ENCODE measurements at regions not wholly inside any gene's neighbourhood (a gene's known extent, or its start where the extent isn't known, plus 50 kb on each side); places are given as distances from the start of the nearest gene placed in this dataset.
"Not testable (repeated sequence)": the region's sequence is repeated elsewhere in the genome, so short reads cannot be mapped to it uniquely, and the experiment has no call there.

DNA sequence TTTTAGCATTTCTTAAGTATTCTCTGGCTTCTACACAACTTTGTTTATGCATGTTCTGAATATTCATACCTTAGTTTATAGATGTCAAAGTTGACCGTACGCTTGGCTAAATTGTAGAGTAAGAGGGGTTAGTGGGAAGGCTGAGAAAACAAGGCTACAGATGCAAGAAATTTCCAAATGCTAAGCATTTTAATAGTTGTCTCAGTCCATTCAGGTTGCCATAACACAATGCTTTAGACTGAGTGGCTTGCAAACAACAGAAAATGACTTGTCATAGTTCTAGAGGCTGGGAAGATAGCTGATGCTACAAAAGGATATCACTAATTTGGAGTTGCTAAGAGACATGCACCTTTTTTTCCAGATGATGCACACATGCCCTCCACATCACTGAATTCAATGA is 53.0 kb upstream of the C1QTNF3 start:
- DNase-seq, result not testable (repeated sequence)

DNA sequence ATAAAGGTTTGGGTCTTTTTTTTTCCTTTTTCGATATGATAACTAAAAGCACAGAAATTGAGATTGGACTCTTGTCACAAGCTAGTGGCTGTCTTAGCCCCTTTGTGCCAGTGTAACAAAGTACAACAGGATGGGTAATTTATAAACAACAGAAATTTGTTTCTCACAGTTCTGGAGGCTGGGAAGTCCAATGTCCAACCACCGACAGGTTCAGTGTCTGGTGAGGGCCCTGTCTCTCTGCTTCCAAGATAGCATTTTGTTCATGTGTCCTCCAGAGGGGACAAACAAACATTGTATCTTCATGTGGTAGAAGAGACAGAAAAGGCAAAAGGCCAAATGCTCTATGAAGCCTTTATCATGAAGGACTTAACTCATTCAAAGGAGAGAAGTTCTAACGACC is 56.9 kb upstream of the C1QTNF3 start:
- not testable (repeated sequence) for DNase-seq

DNA sequence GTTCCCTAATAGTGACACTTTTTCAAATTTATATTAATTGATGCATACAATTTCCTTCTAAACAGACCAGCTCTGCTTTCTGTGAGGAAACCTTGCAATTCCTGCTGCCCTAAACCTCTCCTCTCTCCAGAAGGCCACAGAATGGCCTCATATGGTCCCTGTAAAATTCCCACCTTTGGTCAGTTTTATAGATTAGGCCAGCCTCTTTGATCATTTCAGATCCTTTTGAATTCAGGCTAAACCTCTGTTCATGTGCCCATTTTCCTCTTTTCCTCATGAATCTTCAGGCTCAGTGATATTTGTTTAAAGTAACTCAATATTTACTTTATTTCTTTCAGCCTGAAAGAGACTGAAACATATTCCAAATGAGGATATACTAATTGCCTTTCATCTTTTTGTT is 58.6 kb upstream of the C1QTNF3 start:
- DNase-seq, result not testable (repeated sequence)

DNA sequence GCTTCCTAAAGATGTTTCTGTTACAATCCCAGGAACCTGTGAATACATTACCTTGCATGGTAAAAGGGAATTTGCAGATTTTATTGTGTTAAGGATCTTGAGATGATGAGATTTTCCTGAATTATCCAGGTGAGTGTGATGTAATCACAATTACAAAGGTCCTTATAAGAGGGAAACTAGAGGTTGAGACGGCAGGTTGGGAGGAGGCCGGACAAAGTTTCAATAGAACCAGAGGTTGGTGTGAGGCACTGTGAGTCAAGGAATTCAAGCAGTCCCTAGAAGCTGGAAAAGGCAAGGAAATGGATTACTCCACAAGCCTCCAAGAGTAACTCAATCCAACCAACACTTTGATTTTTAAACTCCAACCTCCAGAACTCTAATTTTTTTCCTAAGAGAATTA is 65.9 kb upstream of the C1QTNF3 start:
- not testable (repeated sequence) for DNase-seq

DNA sequence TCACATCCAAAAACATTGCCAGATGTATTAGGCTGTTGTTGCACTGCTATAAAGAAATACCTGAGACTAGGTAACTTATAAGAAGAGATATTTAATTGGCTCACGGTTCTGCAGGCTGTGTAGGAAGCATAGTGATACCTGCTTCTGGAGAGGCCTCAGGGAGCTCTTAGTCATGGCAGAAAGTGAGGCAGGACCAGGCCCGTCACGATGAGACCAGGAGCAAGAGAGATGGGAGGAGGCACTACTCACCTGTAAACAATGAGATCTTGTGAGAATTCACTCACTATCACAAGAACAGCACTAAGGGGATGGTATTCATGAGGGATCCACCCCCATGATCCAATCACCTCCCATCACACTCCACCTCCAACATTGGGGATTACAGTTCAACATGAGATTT is 81.3 kb upstream of the C1QTNF3 start:
- DNase-seq, result not testable (repeated sequence)

DNA sequence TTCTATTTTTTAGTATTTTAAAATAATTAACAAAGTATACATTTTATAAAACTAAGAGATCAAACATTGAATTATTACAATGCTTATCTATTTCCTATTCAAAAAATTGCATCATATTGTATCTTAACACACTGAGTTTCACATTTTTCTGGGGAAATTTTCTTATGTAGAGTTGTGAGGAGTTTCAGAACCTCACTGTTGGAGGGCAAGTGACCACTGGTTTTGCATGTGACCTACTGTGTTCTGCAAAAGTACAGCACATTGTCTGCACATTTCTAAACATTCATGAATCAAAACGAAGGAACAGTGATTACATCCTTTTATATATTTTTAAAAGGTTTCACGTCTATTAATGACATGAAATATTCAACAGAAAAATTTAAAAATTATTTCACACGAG is 82.3 kb upstream of the C1QTNF3 start:
- not testable (repeated sequence) for DNase-seq

DNA sequence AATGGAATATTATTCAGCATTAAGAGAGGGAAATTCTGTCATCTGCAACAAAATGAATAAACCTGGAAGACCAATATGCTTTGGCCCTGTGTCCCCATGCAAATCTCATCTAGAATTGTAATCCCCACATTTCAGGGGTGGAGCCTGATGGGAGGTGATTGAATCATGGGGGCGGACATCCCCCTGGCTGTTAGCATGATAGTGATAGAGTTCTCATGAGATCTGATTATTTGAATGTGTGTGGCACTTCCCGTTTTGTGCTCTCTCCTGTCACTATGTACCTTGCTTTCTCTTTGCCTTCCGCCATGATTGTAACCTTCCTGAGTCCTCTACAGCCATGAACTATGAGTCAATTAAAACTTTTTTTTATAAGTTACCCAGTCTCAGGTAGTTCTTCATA is 83.7 kb upstream of the C1QTNF3 start:
- DNase-seq, result not testable (repeated sequence)

DNA sequence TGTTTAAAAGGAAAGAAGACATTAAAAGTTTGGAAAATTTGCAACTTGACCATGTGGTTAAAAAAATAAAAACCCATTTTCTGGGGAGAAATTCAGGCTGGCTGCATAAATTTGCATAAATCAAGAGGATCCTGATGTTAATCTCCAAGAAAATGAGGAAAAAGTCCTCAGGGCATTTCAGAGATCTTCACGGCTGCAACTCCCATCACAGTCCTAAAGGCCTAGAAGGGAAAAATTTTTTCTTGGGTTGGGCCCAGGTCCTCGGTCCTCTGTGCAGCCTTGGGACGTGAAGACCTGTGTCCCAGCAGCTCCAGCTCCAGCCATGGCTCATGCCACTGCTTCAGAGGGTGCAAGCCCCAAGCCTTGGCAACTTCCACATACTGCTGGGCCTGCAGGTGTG is 84.8 kb upstream of the C1QTNF3 start:
- not testable (repeated sequence) for DNase-seq

DNA sequence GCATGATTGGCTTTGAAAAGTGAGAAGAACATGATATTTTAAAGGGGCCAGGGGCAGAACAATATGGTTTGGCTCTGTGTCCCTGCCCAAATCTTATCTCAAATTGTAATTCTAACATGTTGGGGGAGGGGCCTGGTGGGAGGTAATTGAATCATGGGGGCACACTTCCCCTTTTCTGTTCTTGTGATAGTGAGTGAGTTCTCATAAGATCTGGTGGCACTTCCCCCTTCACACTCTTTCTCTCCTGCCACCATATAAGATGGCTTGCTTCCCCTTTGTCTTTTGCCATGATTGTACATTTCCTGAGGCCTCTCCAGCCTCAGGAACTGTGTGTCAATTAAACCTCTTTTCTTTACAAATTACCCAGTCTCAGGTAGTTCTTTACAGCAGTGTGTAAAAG is 85.9 kb upstream of the C1QTNF3 start:
- not testable (repeated sequence) for DNase-seq

DNA sequence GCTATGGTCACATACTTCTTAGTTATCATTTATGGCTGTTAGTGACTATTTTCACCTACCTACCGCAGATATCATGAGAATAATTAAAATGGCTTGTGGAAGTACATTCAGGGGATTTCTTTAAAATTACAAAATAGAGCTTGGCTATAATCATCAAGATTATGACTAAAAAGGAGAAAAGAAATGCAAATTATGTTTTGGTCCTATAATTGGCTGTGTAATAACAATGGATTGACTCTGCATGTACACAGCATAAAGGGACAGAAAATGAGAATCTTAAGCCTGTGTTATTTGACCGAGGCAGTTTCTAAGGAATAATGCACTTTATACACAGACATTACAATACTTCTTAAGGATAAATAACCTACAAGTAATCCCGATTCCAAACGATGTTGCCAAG is 112.0 kb upstream of the C1QTNF3 start:
- DNase-seq, result not testable (repeated sequence)

DNA sequence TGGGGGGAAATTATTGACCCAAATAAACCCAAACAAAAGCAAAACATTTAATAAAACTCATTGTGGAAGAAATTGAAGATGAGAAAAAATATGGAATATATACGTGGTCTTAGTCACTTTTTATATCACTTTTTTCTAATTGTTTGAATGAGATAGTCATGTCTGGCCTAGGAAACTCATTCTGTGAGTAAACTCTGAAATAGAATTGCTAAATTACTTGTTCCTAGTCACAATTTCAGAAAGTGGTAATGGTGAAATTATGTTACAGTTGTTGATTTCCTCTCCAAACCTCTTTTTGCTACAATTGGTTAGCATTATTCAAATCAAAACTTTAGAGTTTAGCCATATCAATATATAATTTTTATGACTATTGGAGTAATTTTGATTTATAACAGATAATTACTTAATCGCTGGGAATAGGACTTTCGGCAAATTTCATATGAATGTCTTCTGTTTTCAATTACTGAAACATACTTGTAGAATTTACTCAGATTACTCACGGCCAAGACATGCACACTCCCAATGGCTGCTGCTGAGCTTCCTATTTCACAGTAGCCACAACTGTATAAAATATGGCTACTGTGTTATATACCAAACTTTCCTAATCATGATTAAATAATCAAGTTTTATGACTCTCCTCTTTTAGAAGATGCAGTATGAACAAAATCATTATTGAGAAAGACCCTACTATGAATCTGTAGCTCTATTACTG is 113.8 kb upstream of the C1QTNF3 start:
- DNase-seq, result not testable (repeated sequence)

DNA sequence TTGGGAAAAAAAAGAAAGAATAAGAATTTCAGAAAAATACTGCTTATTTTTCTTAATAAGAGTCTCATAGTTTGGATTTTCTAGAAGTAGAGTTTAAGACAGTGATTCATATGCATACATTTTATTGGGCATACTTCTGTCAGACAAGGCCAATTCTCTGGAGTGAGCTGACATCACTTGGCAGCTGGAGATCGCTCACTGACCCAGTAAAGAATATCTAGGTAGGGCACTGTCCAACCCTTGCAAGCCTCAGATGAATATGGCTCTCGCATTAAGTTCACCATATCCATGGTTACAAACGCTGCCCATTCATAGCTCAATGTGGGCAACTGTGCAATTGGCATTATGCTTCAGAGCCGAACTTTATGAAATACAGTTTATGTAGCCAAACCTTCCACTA is 117.9 kb upstream of the C1QTNF3 start:
- DNase-seq, result not testable (repeated sequence)

DNA sequence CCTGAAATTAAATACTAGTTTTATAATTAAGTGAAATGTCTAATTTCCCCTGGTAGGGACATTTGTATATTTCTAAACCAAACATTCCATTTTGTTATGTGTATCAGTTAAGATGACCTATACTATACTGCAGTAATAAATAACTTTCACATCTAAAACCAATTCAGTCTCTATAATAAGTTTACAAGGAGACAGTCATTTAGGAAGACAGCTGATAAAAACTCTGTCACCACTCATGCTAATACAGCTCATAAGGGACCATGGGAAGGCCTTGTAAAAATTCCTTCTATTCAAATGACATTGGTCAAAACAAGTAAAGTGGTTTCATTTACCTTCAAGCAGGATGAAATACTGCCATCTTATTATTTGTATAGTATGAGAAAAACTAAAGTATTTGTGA is 128.4 kb upstream of the C1QTNF3 start:
- DNase-seq, result not testable (repeated sequence)

DNA sequence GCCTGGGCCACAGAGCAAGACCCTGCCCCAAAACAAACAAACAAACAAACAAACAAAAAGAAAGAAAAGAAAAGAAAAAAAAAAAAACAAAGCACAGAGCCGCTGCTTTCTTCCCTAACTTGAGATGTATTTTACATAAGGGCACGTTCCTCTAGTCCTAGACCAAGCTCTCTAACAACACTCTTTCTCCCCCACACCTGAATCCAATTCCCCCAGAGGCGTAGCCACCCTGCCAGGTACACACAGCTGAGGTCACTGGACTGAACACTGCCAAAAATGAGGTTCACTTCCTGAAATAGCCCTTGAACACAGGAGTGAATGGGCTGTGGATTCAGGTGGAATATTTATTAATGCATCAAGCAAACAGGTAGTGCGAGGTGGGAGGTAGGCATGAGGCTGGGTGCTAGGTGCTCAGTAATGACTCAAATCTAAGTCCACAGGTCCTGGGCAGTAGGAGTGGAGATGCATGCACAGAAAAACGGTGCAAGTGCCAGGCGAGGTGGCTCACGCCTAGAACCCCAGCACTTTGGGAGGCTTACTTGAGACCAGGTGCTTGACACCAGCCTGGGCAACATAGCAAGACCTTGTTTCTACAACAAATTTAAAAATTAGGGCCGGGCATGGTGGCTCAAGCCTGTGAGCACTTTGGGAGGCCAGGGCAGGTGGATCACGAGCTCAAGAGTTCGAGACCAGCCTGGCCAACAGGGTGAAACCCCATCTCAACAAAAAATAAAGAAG is 136.6 kb upstream of the C1QTNF3 start:
- DNase-seq, result not testable (repeated sequence)

DNA sequence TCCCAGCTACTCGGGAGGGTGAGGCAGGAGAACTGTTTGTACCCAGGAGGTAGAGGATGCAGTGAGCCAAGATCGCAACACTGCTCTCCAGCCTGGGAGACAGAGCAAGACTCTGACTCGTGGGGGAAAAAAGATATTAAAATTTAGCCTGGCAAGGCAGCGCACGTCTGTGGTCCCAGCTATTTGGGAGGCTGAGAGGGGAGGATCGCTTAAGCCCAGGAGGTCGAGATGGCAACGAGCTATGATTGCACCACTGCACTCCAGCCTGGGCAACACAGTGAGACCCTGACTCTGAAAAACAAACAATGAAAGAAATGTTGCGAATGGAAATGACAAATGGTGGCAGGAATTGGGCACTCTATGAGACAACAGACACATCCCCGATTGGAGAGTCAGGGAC is 137.2 kb upstream of the C1QTNF3 start:
- DNase-seq, result not testable (repeated sequence)

DNA sequence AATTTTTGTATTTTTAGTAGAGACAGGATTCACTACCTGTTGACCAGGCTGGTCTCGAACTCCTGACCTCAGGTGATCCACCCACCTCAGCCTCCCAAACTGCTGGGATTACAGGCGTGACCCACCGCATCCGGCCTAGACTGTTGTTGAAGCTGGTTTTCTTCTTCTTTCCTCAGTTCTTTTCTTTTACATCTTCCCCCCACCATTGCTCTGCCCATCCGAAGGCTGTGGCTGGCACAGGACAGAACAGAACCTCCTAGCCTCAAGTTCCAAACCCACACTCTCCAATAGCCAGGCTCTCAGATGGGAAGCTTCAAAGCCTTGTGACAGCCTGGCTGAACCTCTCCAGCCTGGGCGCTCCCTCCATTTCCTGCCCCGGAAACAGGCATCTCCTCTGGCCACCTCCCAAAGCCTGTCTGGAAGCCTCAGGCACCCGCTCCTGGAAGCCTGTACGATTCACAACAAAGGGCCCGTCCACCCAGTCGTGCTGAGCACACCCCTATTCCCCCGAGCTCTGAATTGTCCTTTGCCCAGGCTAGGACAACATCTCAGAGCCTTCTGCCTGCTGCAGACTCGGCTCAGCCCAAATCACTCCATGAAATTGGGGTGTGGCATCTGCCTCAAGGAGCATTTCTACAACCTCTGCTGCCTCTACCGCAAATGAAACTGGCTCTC is 138.1 kb upstream of the C1QTNF3 start:
- DNase-seq, result not testable (repeated sequence)

DNA sequence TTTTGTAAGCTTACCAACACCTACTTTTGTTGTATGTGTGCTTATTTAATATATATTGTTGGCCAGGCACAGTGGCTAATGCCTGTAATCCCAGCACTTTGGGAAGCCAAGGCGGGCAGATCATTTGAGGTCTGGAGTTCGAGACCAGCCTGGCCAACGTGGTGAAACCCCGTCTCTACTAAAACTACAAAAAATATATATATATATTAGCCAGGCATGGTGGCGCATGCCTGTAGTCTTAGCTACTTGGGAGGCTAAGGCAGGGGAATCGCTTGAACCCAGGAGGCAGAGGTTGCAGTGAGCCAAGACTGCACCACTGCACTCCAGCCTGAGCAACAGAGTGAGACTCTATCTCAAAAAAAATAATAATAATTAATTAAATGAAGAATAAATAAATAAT is 142.0 kb upstream of the C1QTNF3 start:
- not testable (repeated sequence) for DNase-seq

DNA sequence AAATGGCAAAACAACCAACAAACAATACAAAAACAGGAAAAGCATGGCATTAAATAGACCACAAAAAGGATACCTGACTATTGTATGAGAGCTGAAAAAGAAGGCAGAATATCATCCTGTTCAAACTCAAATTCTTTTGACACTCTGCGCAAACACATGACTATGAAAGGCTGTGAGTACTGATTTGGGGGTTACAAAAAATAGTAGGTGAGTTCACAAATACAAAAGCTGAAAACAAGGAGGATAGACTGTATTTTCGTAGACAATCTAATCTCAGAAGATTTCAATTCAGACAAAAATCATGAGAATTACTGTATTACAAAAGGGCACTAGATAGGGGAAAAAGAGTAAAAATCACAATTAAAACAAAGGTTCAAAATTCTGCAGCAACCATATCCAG is 142.6 kb upstream of the C1QTNF3 start:
- not testable (repeated sequence) for DNase-seq

DNA sequence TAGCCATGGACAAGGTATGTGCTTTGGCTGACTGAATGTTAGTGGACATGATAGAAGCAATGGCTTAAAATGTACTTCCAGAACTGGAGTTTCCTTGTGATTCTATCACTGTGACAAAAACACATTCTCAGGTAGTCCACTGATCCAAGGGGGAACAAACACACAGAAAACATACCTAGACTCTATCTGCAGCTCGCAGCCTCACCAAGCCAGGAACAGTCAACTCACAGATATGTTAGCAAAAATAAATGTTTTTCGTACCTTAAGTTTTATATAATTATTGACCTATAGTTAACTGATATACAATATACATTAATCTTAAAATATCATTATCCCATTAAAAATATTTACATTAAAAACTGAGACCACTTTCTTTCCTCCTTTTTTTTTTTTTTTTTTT is 143.1 kb upstream of the C1QTNF3 start:
- not testable (repeated sequence) for DNase-seq

DNA sequence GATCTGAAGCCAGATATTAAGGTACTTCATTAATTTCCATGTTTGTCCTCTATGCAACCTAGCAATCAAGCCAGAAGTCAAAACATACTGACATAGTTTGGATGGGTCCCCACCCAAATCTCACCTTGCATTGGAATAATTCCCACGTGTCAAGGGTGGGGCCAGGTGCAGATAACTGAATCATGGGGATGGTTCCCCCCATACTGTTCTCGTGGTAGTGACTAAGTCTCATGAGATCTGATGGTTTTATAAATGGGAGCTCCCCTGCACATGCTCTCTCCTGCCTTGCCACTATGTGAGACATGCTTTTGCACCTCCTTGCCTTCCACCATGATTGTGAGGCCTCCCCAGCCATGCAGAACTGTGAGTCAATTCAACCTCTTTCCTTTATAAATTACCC is 143.9 kb upstream of the C1QTNF3 start:
- DNase-seq, result not testable (repeated sequence)

DNA sequence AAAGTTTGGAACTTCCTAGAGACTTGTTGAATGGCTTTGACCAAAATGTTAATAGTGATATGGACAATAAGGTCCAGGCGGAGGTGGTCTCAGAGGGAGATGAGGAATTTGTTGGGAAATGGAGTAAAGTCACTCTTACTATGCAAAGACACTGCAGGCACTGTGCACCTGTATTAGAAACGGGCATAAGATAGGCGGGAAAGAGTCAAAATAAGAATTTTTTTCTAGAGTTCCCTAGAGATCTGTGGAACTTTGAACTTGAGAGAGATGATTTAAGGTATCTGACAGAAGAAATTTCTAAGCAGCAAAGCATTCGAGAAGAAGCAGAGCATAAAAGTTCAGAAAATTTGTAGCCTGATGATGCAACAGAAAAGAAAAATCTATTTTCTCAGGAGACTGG is 144.4 kb upstream of the C1QTNF3 start:
- not testable (repeated sequence) for DNase-seq

DNA sequence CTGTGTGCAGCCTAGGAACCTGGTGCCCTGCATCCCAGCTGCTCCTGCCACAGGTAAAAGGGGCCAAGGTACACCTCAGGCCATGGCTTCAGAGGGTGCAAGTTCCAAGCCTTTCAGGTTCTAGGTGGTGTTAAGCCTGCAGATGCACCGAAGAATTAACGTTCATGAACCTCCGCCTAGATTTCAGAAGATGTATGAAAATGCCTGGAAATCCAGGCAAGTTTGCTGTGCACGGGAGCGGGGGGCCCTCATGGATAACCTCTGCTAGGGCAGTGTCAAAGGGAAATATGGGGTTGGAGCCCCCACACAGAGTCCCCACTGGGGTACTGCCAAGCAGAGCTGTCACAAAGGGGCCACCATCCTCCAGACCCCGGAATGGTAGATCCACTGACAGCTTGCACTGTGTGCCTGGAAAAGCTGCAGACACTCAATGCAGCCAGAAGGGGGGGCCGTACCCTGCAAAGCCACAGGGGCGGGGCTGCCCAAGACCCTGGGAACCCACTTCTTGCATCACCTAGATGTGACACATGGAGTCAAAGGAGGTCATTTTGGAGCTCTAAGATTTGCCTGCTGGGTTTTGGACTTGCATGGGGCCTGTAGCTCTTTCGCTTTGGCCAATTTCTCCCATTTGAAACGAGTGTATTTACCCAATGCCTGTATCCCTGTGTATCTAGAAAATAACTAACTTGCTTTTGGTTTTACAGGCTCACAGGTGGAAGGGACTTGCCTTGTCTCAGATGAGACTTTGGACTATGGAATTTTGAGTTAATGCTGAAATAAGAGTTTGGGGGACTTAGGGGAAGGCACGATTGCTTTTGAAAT is 145.2 kb upstream of the C1QTNF3 start:
- DNase-seq, result not testable (repeated sequence)

DNA sequence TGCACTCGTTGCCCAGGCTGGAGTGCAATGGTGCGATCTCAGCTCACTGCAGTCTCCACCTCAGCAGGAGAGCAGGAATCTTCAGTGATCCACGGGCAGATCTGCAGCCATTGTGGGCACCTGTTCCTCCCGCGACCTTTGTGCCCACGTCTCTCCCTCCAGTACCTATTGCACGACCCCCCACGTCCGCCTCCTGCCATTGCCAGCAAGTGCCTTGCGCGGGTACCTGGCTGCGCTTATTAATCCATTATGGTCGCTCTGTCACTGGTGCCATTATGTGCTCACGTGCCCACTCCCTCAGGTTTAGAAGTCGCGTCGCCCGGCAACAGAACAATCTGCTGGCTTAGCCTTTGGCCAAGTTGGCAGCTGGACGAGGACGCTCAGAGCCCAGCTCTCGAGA is 146.2 kb upstream of the C1QTNF3 start:
- DNase-seq, result not testable (repeated sequence)

All from NCI-H2029 treated with DMSO at 0.1 percent for 48 hours (cell line).